SK-N-SH (cell line): ENCODE measurements at regions not wholly inside any gene's neighbourhood (a gene's known extent, or its start where the extent isn't known, plus 50 kb on each side); places are given as distances from the start of the nearest gene placed in this dataset.

ENCODE experiments used
- CTCF ChIA-PET: fragments of 300-600, 350-600 bp; formaldehyde crosslinking; extraction: SDS; loops from one replicate; lab custom pipeline; 2021; lab: Yijun Ruan, JAX
- POLR2A ChIA-PET: fragments of 350-600 bp; sonication (Branson Sonifier 250); formaldehyde crosslinking; extraction: SDS; loops from one replicate; lab custom pipeline; 2020; ENCODE audit warnings: antibody characterized with exemption, inconsistent platforms; lab: Yijun Ruan, JAX
- DNase-seq: peaks from one replicate; pipeline ENCODE4 v3.0.0; 2012
- H2AFZ ChIP-seq: fragments of 200-600 bp; sonication (generic); 2 replicates; pipeline ENCODE4 v1.8.1; 2016; ENCODE audit warnings: antibody characterized with exemption, mild to moderate bottlenecking, low read depth
- H3F3A ChIP-seq: fragments of 200-600 bp; sonication (generic); replicated peaks from 2 replicates; pipeline ENCODE3; 2016; ENCODE audit warnings: antibody characterized with exemption, mild to moderate bottlenecking; ENCODE audit not compliant: insufficient read depth
- H3K27ac ChIP-seq, 2 experiments: fragments of 200-500 bp in 1 of 2; fragments of 200-600 bp in 1 of 2; sonication (Bioruptor generic) in 1 of 2; sonication (generic), shearing (Covaris generic) in 1 of 2; 2 replicates each; pipeline versions ENCODE4 v1.5.1 to v1.6.1; 2014 to 2016; ENCODE audit warnings: low read depth in 2 of 2, inconsistent platforms in 1 of 2, low read length in 1 of 2, mild to moderate bottlenecking in 1 of 2, mixed read lengths in 1 of 2
- H3K27me3 ChIP-seq: fragments of 200-600 bp; sonication (generic), shearing (Covaris generic); 2 replicates; pipeline ENCODE4 v1.6.1; 2016; ENCODE audit warnings: mixed run types; ENCODE audit not compliant: insufficient read depth
- H3K36me3 ChIP-seq, 2 experiments: fragments of 200-500 bp in 1 of 2; fragments of 200-600 bp in 1 of 2; sonication (Bioruptor generic) in 1 of 2; sonication (generic) in 1 of 2; replicated peaks in 1 of 2; 2 replicates each; pipeline versions ENCODE3 to v1.5.1; 2014 to 2016; ENCODE audit warnings: low read length in 1 of 2, mild to moderate bottlenecking in 1 of 2; ENCODE audit not compliant: insufficient read depth in 2 of 2, control insufficient read depth in 1 of 2
- H3K4me1 ChIP-seq, 2 experiments: fragments of 200-500 bp in 1 of 2; fragments of 200-600 bp in 1 of 2; sonication (Bioruptor generic) in 1 of 2; sonication (generic), shearing (Covaris generic) in 1 of 2; 2 replicates each; pipeline versions ENCODE4 v1.5.1 to v1.6.1; 2014 to 2016; ENCODE audit warnings: low read depth in 1 of 2, low read length in 1 of 2, mixed run types in 1 of 2; ENCODE audit not compliant: insufficient read depth in 2 of 2, control insufficient read depth in 1 of 2
- H3K4me2 ChIP-seq: fragments of 200-600 bp; sonication (generic), shearing (Covaris generic); 2 replicates; pipeline ENCODE4 v1.6.1; 2017; ENCODE audit warnings: mixed run types
- H3K4me3 ChIP-seq, 2 experiments: fragments of 200-500 bp in 1 of 2; fragments of 200-600 bp in 1 of 2; sonication (Bioruptor generic) in 1 of 2; sonication (generic), shearing (Covaris generic) in 1 of 2; 2 replicates each; pipeline versions ENCODE4 v1.5.1 to v1.8.1; 2014 to 2016; ENCODE audit warnings: low read depth in 2 of 2, inconsistent platforms in 1 of 2, low read length in 1 of 2, mild to moderate bottlenecking in 1 of 2, mixed read lengths in 1 of 2, moderate library complexity in 1 of 2
- H3K79me2 ChIP-seq: fragments of 200-600 bp; sonication (generic); 2 replicates; pipeline ENCODE4 v1.8.1; 2017; ENCODE audit warnings: mild to moderate bottlenecking; ENCODE audit not compliant: insufficient read depth
- H3K9ac ChIP-seq: fragments of 200-600 bp; sonication (generic); 2 replicates; pipeline ENCODE4 v1.6.1; 2017; ENCODE audit warnings: mixed run types
- H3K9me2 ChIP-seq: fragments of 200-600 bp; sonication (generic); 2 replicates; pipeline ENCODE4 v1.6.1; 2017; ENCODE audit warnings: mixed run types
- H3K9me3 ChIP-seq: fragments of 200-600 bp; sonication (generic); 2 replicates; pipeline ENCODE4 v1.6.1; 2017; ENCODE audit warnings: mixed run types, mild to moderate bottlenecking, moderate library complexity
- H4K20me1 ChIP-seq: fragments of 200-600 bp; sonication (generic); 2 replicates; pipeline ENCODE4 v1.6.1; 2017; ENCODE audit warnings: mild to moderate bottlenecking, mixed run types; ENCODE audit not compliant: insufficient read depth
- EP300 ChIP-seq, 2 experiments: IDR thresholded peaks; 2 replicates each; pipeline versions ENCODE4 v1.4.0 to v1.6.1; 2012; ENCODE audit warnings: borderline replicate concordance in 1 of 2, low read depth in 1 of 2, low read length in 1 of 2
- EZH2phosphoT487 ChIP-seq: fragments of 200-600 bp; sonication (generic); IDR thresholded peaks from 2 replicates; pipeline ENCODE4 v1.6.1; 2017; ENCODE audit warnings: low read depth, mixed run types, mild to moderate bottlenecking, antibody characterized with exemption, moderate library complexity, borderline replicate concordance
- FOXM1 ChIP-seq: IDR thresholded peaks from 2 replicates; pipeline ENCODE4 v1.4.0; 2012; ENCODE audit warnings: low read depth, mild to moderate bottlenecking
- GABPA ChIP-seq: IDR thresholded peaks from 2 replicates; pipeline ENCODE4 v1.4.0; 2012; ENCODE audit warnings: low read depth, mild to moderate bottlenecking
- MEF2A ChIP-seq: IDR thresholded peaks from 2 replicates; pipeline ENCODE4 v1.4.0; 2012; ENCODE audit warnings: low read depth, borderline replicate concordance
- POLR2AphosphoS5 ChIP-seq: IDR thresholded peaks from 2 replicates; pipeline ENCODE4 v1.6.1; 2012; ENCODE audit warnings: low read depth, low read length
- RAD21 ChIP-seq: IDR thresholded peaks from 2 replicates; pipeline ENCODE4 v1.6.1; 2012; ENCODE audit warnings: mild to moderate bottlenecking, low read length
- RCOR1 ChIP-seq: fragments of 150-350 bp; IDR thresholded peaks from 2 replicates; pipeline ENCODE4 v1.6.1; 2017; ENCODE audit warnings: antibody characterized with exemption, low read length
- RXRA ChIP-seq: IDR thresholded peaks from 2 replicates; pipeline ENCODE4 v1.4.0; 2012; ENCODE audit warnings: low read depth, mild to moderate bottlenecking, borderline replicate concordance
- SIN3A ChIP-seq: IDR thresholded peaks from 2 replicates; pipeline ENCODE4 v1.6.1; 2012; ENCODE audit warnings: low read depth, mild to moderate bottlenecking, low read length, moderate library complexity, borderline replicate concordance
- SMC3 ChIP-seq: IDR thresholded peaks from 2 replicates; pipeline ENCODE4 v1.6.1; 2012; ENCODE audit warnings: low read depth, low read length, improper control_type of control experiment
- TAF1 ChIP-seq: IDR thresholded peaks from 2 replicates; pipeline ENCODE4 v1.6.1; 2012; ENCODE audit warnings: low read depth, mild to moderate bottlenecking, low read length, moderate library complexity, borderline replicate concordance
- TCF12 ChIP-seq: IDR thresholded peaks from 2 replicates; pipeline ENCODE4 v1.4.0; 2012
- TEAD4 ChIP-seq: IDR thresholded peaks from 2 replicates; pipeline ENCODE4 v1.4.0; 2012; ENCODE audit warnings: mild to moderate bottlenecking, borderline replicate concordance; ENCODE audit not compliant: insufficient read depth
- WGBS: methylation state at CpG from one replicate; pipeline ENCODE4 v1.1.6; 2017; ENCODE audit warnings: low lambda C conversion rate; 5-methylcytosine and 5-hydroxymethylcytosine counted together
- TF ChIP-seq, protein P1 (sequence below): IDR thresholded peaks from 2 replicates; pipeline ENCODE4 v1.6.1; 2012; ENCODE audit warnings: mild to moderate bottlenecking, low read depth, low read length, moderate library complexity
- TF ChIP-seq, protein P2 (sequence below): IDR thresholded peaks from 2 replicates; pipeline ENCODE4; 2012
- TF ChIP-seq, protein P3 (sequence below): fragments of 200-600 bp; sonication (generic); IDR thresholded peaks from 2 replicates; pipeline ENCODE4 v1.6.1; 2017; ENCODE audit warnings: antibody characterized with exemption, mild to moderate bottlenecking, moderate library complexity
- TF ChIP-seq, protein P4 (sequence below): IDR thresholded peaks from 2 replicates; pipeline ENCODE4 v1.4.0; 2012; ENCODE audit warnings: low read depth

DNA sequence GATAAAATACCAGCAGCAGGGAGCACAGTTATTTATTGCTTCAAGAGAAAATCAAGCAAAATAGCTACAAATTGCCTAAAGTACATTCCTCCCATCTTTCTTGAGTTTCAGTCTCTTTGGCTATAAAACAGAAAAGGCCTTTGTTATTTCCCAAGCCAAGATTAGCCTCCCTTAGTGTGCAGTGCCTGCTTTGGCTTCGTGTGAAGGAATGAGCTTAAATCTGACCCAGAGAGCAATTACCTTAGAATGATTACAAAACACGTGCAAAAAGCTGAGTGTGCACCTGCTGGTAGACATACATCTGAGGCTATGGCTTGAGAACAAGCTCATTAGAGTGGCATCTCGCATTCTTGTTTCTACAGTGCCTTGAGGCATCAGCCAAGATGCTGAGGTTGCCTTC lies 250.8 kb downstream of the C4orf33 start:
- CTCF ChIA-PET, result interaction anchor here (0.8 to 2.4 kb wide), 6 partner anchors 12 to 300 kb away, joined by 3 to 11 read pairs (median 4); no protein-coding TSS in a partner anchor
- WGBS, result 27% methylated on average over 3 of the region's 3 CpGs

More for the DNA sequence above, 250.8 kb downstream of the C4orf33 start:
- Histone ChIP-seq H3F3A (no peaks in the 10 kb centered on the region), H3K36me3 (no peaks in the 10 kb centered on the region), H3K4me3 (no peak overlapping the region), H3K4me2 (no peak overlapping the region), H3K27ac (no peak overlapping the region), H2AFZ (no peak overlapping the region), H3K79me2 (no peaks in the 10 kb centered on the region), H3K9ac (no peak overlapping the region), H3K4me1 (peaks cover 0 to 7% of the 10 kb centered on the region in 2 experiments; a peak in 3 of 4 replicates), H3K9me2 (no peaks in the 10 kb centered on the region), H3K9me3 (no peaks in the 10 kb centered on the region), H3K27me3 (no peaks in the 10 kb centered on the region), H4K20me1 (no peaks in the 10 kb centered on the region)
- POLR2A ChIA-PET, result no interaction called here
- DNase-seq, result no peak
- TF ChIP-seq, protein P1, sequence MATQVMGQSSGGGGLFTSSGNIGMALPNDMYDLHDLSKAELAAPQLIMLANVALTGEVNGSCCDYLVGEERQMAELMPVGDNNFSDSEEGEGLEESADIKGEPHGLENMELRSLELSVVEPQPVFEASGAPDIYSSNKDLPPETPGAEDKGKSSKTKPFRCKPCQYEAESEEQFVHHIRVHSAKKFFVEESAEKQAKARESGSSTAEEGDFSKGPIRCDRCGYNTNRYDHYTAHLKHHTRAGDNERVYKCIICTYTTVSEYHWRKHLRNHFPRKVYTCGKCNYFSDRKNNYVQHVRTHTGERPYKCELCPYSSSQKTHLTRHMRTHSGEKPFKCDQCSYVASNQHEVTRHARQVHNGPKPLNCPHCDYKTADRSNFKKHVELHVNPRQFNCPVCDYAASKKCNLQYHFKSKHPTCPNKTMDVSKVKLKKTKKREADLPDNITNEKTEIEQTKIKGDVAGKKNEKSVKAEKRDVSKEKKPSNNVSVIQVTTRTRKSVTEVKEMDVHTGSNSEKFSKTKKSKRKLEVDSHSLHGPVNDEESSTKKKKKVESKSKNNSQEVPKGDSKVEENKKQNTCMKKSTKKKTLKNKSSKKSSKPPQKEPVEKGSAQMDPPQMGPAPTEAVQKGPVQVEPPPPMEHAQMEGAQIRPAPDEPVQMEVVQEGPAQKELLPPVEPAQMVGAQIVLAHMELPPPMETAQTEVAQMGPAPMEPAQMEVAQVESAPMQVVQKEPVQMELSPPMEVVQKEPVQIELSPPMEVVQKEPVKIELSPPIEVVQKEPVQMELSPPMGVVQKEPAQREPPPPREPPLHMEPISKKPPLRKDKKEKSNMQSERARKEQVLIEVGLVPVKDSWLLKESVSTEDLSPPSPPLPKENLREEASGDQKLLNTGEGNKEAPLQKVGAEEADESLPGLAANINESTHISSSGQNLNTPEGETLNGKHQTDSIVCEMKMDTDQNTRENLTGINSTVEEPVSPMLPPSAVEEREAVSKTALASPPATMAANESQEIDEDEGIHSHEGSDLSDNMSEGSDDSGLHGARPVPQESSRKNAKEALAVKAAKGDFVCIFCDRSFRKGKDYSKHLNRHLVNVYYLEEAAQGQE, result no peak
- TF ChIP-seq RCOR1 (no peak), RAD21 (no peak), TCF12 (no peak), RXRA (no peak), EZH2phosphoT487 (no peak), EP300 (IDR thresholded peaks at IDR 0.05; ENCODE audit: borderline replicate concordance in 1 of 2, low read depth in 1 of 2, low read length in 1 of 2) (no peak), GABPA (no peak), SIN3A (no peak), SMC3 (no peak), MEF2A (no peak), TAF1 (no peak), POLR2AphosphoS5 (no peak), TEAD4 (no peak), FOXM1 (no peak)
- TF ChIP-seq, protein P2, sequence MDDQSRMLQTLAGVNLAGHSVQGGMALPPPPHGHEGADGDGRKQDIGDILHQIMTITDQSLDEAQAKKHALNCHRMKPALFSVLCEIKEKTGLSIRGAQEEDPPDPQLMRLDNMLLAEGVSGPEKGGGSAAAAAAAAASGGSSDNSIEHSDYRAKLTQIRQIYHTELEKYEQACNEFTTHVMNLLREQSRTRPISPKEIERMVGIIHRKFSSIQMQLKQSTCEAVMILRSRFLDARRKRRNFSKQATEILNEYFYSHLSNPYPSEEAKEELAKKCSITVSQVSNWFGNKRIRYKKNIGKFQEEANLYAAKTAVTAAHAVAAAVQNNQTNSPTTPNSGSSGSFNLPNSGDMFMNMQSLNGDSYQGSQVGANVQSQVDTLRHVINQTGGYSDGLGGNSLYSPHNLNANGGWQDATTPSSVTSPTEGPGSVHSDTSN, result no peak
- TF ChIP-seq, protein P3, sequence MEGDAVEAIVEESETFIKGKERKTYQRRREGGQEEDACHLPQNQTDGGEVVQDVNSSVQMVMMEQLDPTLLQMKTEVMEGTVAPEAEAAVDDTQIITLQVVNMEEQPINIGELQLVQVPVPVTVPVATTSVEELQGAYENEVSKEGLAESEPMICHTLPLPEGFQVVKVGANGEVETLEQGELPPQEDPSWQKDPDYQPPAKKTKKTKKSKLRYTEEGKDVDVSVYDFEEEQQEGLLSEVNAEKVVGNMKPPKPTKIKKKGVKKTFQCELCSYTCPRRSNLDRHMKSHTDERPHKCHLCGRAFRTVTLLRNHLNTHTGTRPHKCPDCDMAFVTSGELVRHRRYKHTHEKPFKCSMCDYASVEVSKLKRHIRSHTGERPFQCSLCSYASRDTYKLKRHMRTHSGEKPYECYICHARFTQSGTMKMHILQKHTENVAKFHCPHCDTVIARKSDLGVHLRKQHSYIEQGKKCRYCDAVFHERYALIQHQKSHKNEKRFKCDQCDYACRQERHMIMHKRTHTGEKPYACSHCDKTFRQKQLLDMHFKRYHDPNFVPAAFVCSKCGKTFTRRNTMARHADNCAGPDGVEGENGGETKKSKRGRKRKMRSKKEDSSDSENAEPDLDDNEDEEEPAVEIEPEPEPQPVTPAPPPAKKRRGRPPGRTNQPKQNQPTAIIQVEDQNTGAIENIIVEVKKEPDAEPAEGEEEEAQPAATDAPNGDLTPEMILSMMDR, result no peak
- TF ChIP-seq, protein P4, sequence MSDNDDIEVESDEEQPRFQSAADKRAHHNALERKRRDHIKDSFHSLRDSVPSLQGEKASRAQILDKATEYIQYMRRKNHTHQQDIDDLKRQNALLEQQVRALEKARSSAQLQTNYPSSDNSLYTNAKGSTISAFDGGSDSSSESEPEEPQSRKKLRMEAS, result no peak
